ENCODE measurements at regions not wholly inside any gene's neighbourhood (a gene's known extent, or its start where the extent isn't known, plus 50 kb on each side); places are given as distances from the start of the nearest gene placed in this dataset.

GRCh38 chr3:13160619-13161018, 87.4 kb upstream of the IQSEC1 start:
- TF ChIP-seq CTCF (conservative IDR thresholded peaks at IDR 0.05) (no peak), ZFX (IDR thresholded peaks at IDR 0.05) (no peak)
